Neural progenitor cell (in vitro differentiated cells): ENCODE measurements at regions not wholly inside any gene's neighbourhood (a gene's known extent, or its start where the extent isn't known, plus 50 kb on each side); places are given as distances from the start of the nearest gene placed in this dataset.

ENCODE experiments used
- DNase-seq: peaks from one replicate; pipeline ENCODE4 v3.0.0-alpha.2; 2016; ENCODE audit warnings: low spot score
- H2AFZ ChIP-seq: fragments of 200-600 bp; sonication (generic); replicated peaks from 2 replicates; pipeline ENCODE4 v1.6.1; 2016; ENCODE audit warnings: antibody characterized with exemption
- H3F3A ChIP-seq: fragments of 200-600 bp; sonication (generic); 2 replicates; pipeline ENCODE4 v1.6.1; 2016; ENCODE audit warnings: antibody characterized with exemption, low read depth
- H3K27ac ChIP-seq: fragments of 200-600 bp; sonication (generic); 2 replicates; pipeline ENCODE4 v1.5.1; 2016; ENCODE audit warnings: mild to moderate bottlenecking
- H3K27me3 ChIP-seq: fragments of 200-600 bp; sonication (generic); 2 replicates; pipeline ENCODE4 v1.6.1; 2016; ENCODE audit warnings: mild to moderate bottlenecking, moderate library complexity
- H3K36me3 ChIP-seq: fragments of 200-600 bp; sonication (generic); 2 replicates; pipeline ENCODE4 v1.5.1; 2016
- H3K4me1 ChIP-seq: fragments of 200-600 bp; sonication (generic); 2 replicates; pipeline ENCODE4 v1.6.1; 2016; ENCODE audit warnings: mixed run types
- H3K4me2 ChIP-seq: fragments of 200-600 bp; sonication (generic); 2 replicates; pipeline ENCODE4 v1.6.1; 2016
- H3K4me3 ChIP-seq: fragments of 200-600 bp; sonication (generic); 2 replicates; pipeline ENCODE4 v1.5.1; 2016
- H3K79me2 ChIP-seq: fragments of 200-600 bp; sonication (generic); 2 replicates; pipeline ENCODE4 v1.6.1; 2016; ENCODE audit warnings: low read depth
- H3K9ac ChIP-seq: fragments of 200-600 bp; sonication (generic); 2 replicates; pipeline ENCODE4 v1.6.1; 2016
- H3K9me3 ChIP-seq: fragments of 200-600 bp; sonication (generic); 2 replicates; pipeline ENCODE4 v1.5.1; 2016; ENCODE audit warnings: low read depth
- H4K20me1 ChIP-seq: fragments of 200-600 bp; sonication (generic); 2 replicates; pipeline ENCODE4 v1.6.1; 2016; ENCODE audit warnings: low read depth
- H3K27ac Mint-ChIP-seq: 3 replicates; pipeline ENCODE4 v1.8.0; 2021; ENCODE audit warnings: mixed read lengths
- H3K27me3 Mint-ChIP-seq: 2 replicates; pipeline ENCODE4 v1.8.0; 2022; ENCODE audit warnings: low read depth, mild to moderate bottlenecking, inconsistent platforms, moderate library complexity, mixed read lengths; ENCODE audit not compliant: insufficient read depth
- H3K36me3 Mint-ChIP-seq: 3 replicates; pipeline ENCODE4 v1.8.0; 2021; ENCODE audit warnings: mixed read lengths
- H3K4me1 Mint-ChIP-seq: 3 replicates; pipeline ENCODE4 v1.8.0; 2021; ENCODE audit warnings: mixed read lengths
- H3K4me3 Mint-ChIP-seq: 3 replicates; pipeline ENCODE4 v1.8.0; 2021; ENCODE audit warnings: mild to moderate bottlenecking, moderate library complexity, mixed read lengths
- H3K9me3 Mint-ChIP-seq: 3 replicates; pipeline ENCODE4 v1.8.0; 2020; ENCODE audit warnings: mixed read lengths
- CTCF ChIP-seq: fragments of 200-600 bp; sonication (generic); IDR thresholded peaks from 2 replicates; pipeline ENCODE4 v1.5.1; 2017; ENCODE audit warnings: antibody characterized with exemption, mild to moderate bottlenecking
- EZH2 ChIP-seq: fragments of 200-600 bp; sonication (generic); IDR thresholded peaks from 2 replicates; pipeline ENCODE4 v1.6.1; 2017; ENCODE audit warnings: antibody characterized with exemption, mild to moderate bottlenecking, moderate library complexity
- EZH2phosphoT487 ChIP-seq: fragments of 200-600 bp; sonication (generic); IDR thresholded peaks from 2 replicates; pipeline ENCODE4 v1.6.1; 2017; ENCODE audit warnings: antibody characterized with exemption

- H2AFZ ChIP-seq, result no peak overlapping the region
Observed at GRCh38 chr7:142321391-142321790, 63.5 kb upstream of the PRSS58 start.

GRCh38 chr7:142320883-142321282 is 63.0 kb upstream of the PRSS58 start:
- H3F3A ChIP-seq, result no peaks in the 10 kb centered on the region
- H3K36me3 ChIP-seq, result no peaks in the 10 kb centered on the region
- Mint-ChIP-seq H3K27ac (no peak overlapping the region), H3K4me3 (no peak overlapping the region), H3K9me3 (no peaks in the 10 kb centered on the region), H3K27me3 (peaks cover 2% of the 10 kb centered on the region), H3K36me3 (no peaks in the 10 kb centered on the region), H3K4me1 (peaks cover 9% of the 10 kb centered on the region)
- no peaks in the 10 kb centered on the region for H3K9me3 ChIP-seq
- TF ChIP-seq EZH2phosphoT487, result no peak
- TF ChIP-seq EZH2, result no peak
- TF ChIP-seq CTCF, result no peak
- H3K9ac ChIP-seq, result no peak overlapping the region
- H3K27ac ChIP-seq, result no peak overlapping the region
- H3K4me1 ChIP-seq, result no peaks in the 10 kb centered on the region
- H3K4me2 ChIP-seq, result no peak overlapping the region
- DNase-seq, result no peak
- H3K79me2 ChIP-seq, result no peaks in the 10 kb centered on the region
- H3K4me3 ChIP-seq, result no peak overlapping the region
- H3K27me3 ChIP-seq, result no peaks in the 10 kb centered on the region
- H4K20me1 ChIP-seq, result no peaks in the 10 kb centered on the region
- H2AFZ ChIP-seq, result no peak overlapping the region

More at GRCh38 chr7:142321391-142321790, 63.5 kb upstream of the PRSS58 start:
- DNase-seq, result no peak
- Histone ChIP-seq H3K27me3 (no peaks in the 10 kb centered on the region), H3K36me3 (no peaks in the 10 kb centered on the region), H3F3A (no peaks in the 10 kb centered on the region), H3K9ac (no peak overlapping the region), H3K4me2 (no peak overlapping the region), H3K4me3 (no peak overlapping the region), H3K4me1 (no peaks in the 10 kb centered on the region), H3K79me2 (no peaks in the 10 kb centered on the region), H3K27ac (no peak overlapping the region), H4K20me1 (no peaks in the 10 kb centered on the region), H3K9me3 (no peaks in the 10 kb centered on the region)
- Mint-ChIP-seq H3K36me3 (no peaks in the 10 kb centered on the region), H3K27ac (no peak overlapping the region), H3K9me3 (no peaks in the 10 kb centered on the region), H3K4me1 (peaks cover 9% of the 10 kb centered on the region), H3K4me3 (no peak overlapping the region), H3K27me3 (peaks cover 2% of the 10 kb centered on the region)
- TF ChIP-seq EZH2 (no peak), CTCF (no peak), EZH2phosphoT487 (no peak)

GRCh38 chr7:142319970-142320369 is 62.1 kb upstream of the PRSS58 start:
- no peaks in the 10 kb centered on the region for H3K4me1 ChIP-seq
- no peak overlapping the region for H3K9ac ChIP-seq
- H3K36me3 ChIP-seq, result no peaks in the 10 kb centered on the region
- H2AFZ ChIP-seq, result no peak overlapping the region
- H3K27ac ChIP-seq, result no peak overlapping the region
- no peaks in the 10 kb centered on the region for H3F3A ChIP-seq
- no peak overlapping the region for H3K4me3 ChIP-seq
- H3K9me3 Mint-ChIP-seq, result no peaks in the 10 kb centered on the region
- H3K79me2 ChIP-seq, result no peaks in the 10 kb centered on the region
- H3K27ac Mint-ChIP-seq, result no peak overlapping the region
- H3K36me3 Mint-ChIP-seq, result no peaks in the 10 kb centered on the region
- no peaks in the 10 kb centered on the region for H3K9me3 ChIP-seq
- peaks cover 9% of the 10 kb centered on the region for H3K4me1 Mint-ChIP-seq
- H4K20me1 ChIP-seq, result no peaks in the 10 kb centered on the region
- no peak overlapping the region for H3K4me2 ChIP-seq
- DNase-seq, result no peak
- no peak for TF ChIP-seq EZH2
- peak; percentile 64 for TF ChIP-seq CTCF
- H3K4me3 Mint-ChIP-seq, result no peak overlapping the region
- no peaks in the 10 kb centered on the region for H3K27me3 ChIP-seq
- H3K27me3 Mint-ChIP-seq, result peaks cover 2% of the 10 kb centered on the region

GRCh38 chr7:142314281-142314680 is 56.4 kb upstream of the PRSS58 start:
- no peaks in the 10 kb centered on the region for H3K27me3 ChIP-seq
- H3K9me3 ChIP-seq, result no peaks in the 10 kb centered on the region
- Mint-ChIP-seq H3K27ac (no peak overlapping the region), H3K27me3 (no peaks in the 10 kb centered on the region), H3K4me1 (peaks cover 8% of the 10 kb centered on the region), H3K36me3 (no peaks in the 10 kb centered on the region), H3K4me3 (no peak overlapping the region), H3K9me3 (no peaks in the 10 kb centered on the region)
- no peak overlapping the region for H3K27ac ChIP-seq
- no peak overlapping the region for H3K4me3 ChIP-seq
- H3F3A ChIP-seq, result no peaks in the 10 kb centered on the region
- H3K36me3 ChIP-seq, result no peaks in the 10 kb centered on the region
- H3K79me2 ChIP-seq, result no peaks in the 10 kb centered on the region
- peaks cover 6% of the 10 kb centered on the region for H3K4me1 ChIP-seq
- H3K4me2 ChIP-seq, result no peak overlapping the region
- no peak overlapping the region for H3K9ac ChIP-seq
- TF ChIP-seq EZH2 (no peak), CTCF (no peak), EZH2phosphoT487 (no peak)
- H4K20me1 ChIP-seq, result no peaks in the 10 kb centered on the region
- no peak for DNase-seq
- no peak overlapping the region for H2AFZ ChIP-seq
